GM23338 (cell line): ENCODE measurements at regions not wholly inside any gene's neighbourhood (a gene's known extent, or its start where the extent isn't known, plus 50 kb on each side); places are given as distances from the start of the nearest gene placed in this dataset.

Source experiments
- ATAC-seq: fragments of 200-7000 bp; cut with Tn5 transposase; 3 replicates; pipeline ENCODE4 v1.9.1; 2020
- DNase-seq: peaks from one replicate; pipeline ENCODE4 v3.0.0-alpha.2; 2015; ENCODE audit warnings: low spot score
- H2AFZ ChIP-seq: fragments of 200-600 bp; sonication (generic); 2 replicates; pipeline ENCODE4 v1.8.0; 2016; ENCODE audit warnings: antibody characterized with exemption, mild to moderate bottlenecking, moderate library complexity
- H3F3A ChIP-seq: fragments of 200-600 bp; sonication (generic); replicated peaks from 2 replicates; pipeline ENCODE4 v1.8.0; 2017; ENCODE audit warnings: antibody characterized with exemption, mixed run types, low read depth
- H3K27ac ChIP-seq: fragments of 200-600 bp; sonication (generic); 2 replicates; pipeline ENCODE4 v1.6.1; 2016; ENCODE audit warnings: low read depth
- H3K27me3 ChIP-seq: fragments of 200-600 bp; sonication (generic); 2 replicates; pipeline ENCODE4 v1.8.0; 2016; ENCODE audit warnings: mild to moderate bottlenecking, mixed run types, moderate library complexity; ENCODE audit not compliant: insufficient read depth
- H3K36me3 ChIP-seq: fragments of 200-600 bp; sonication (generic); 2 replicates; pipeline ENCODE4 v1.8.0; 2016; ENCODE audit warnings: mild to moderate bottlenecking; ENCODE audit not compliant: insufficient read depth
- H3K4me1 ChIP-seq: fragments of 200-600 bp; sonication (generic); 2 replicates; pipeline ENCODE4 v1.8.0; 2016; ENCODE audit warnings: mild to moderate bottlenecking, moderate library complexity; ENCODE audit not compliant: insufficient read depth
- H3K4me2 ChIP-seq: fragments of 200-600 bp; sonication (generic); 2 replicates; pipeline ENCODE4 v1.7.1; 2017; ENCODE audit warnings: mixed run types
- H3K4me3 ChIP-seq: fragments of 200-600 bp; sonication (generic); 2 replicates; pipeline ENCODE4 v1.6.1; 2016; ENCODE audit warnings: mixed run types
- H3K79me2 ChIP-seq: fragments of 200-600 bp; sonication (generic); replicated peaks from 2 replicates; pipeline ENCODE4 v1.8.0; 2017; ENCODE audit warnings: mild to moderate bottlenecking; ENCODE audit not compliant: insufficient read depth
- H3K9me2 ChIP-seq: fragments of 200-600 bp; sonication (generic); 2 replicates; pipeline ENCODE4 v1.8.0; 2017; ENCODE audit not compliant: insufficient read depth
- H4K20me1 ChIP-seq: fragments of 200-600 bp; sonication (generic); replicated peaks from 2 replicates; pipeline ENCODE4 v1.8.0; 2017; ENCODE audit warnings: mild to moderate bottlenecking; ENCODE audit not compliant: insufficient read depth
- H3K27ac Mint-ChIP-seq: 2 replicates; pipeline ENCODE4 v1.8.0; 2020; ENCODE audit warnings: inconsistent platforms, mild to moderate bottlenecking, moderate library complexity, mixed read lengths
- H3K27me3 Mint-ChIP-seq: 3 replicates; pipeline ENCODE4 v1.8.0; 2022; ENCODE audit warnings: low read depth, mild to moderate bottlenecking, moderate library complexity, mixed read lengths, inconsistent platforms; ENCODE audit not compliant: insufficient read depth, poor library complexity
- H3K36me3 Mint-ChIP-seq: 3 replicates; pipeline ENCODE4 v1.8.0; 2021; ENCODE audit warnings: low read depth, mild to moderate bottlenecking, inconsistent platforms, moderate library complexity, mixed read lengths
- H3K4me1 Mint-ChIP-seq: 3 replicates; pipeline ENCODE4 v1.8.0; 2020; ENCODE audit warnings: mild to moderate bottlenecking, inconsistent platforms, mixed read lengths
- H3K4me3 Mint-ChIP-seq: 3 replicates; pipeline ENCODE4 v1.8.0; 2021; ENCODE audit warnings: moderate library complexity, mild to moderate bottlenecking, inconsistent platforms, mixed read lengths
- H3K9me3 Mint-ChIP-seq: 3 replicates; pipeline ENCODE4 v1.8.0; 2020; ENCODE audit warnings: moderate library complexity, mild to moderate bottlenecking, inconsistent platforms, mixed read lengths
- CREB1 ChIP-seq: fragments of 250-450 bp; sonication (Bioruptor Pico); IDR thresholded peaks from 2 replicates; pipeline ENCODE4 v1.5.0; 2020; ENCODE audit warnings: low read depth, mild to moderate bottlenecking, moderate library complexity
- EZH2 ChIP-seq: fragments of 200-600 bp; sonication (generic); IDR thresholded peaks from one replicate; pipeline ENCODE4 v1.8.0; 2017; ENCODE audit warnings: antibody characterized with exemption, mild to moderate bottlenecking, low read depth; ENCODE audit not compliant: unreplicated experiment
- EZH2phosphoT487 ChIP-seq: fragments of 200-600 bp; sonication (generic); IDR thresholded peaks from one replicate; pipeline ENCODE4 v1.8.1; 2018; ENCODE audit warnings: antibody characterized with exemption; ENCODE audit not compliant: unreplicated experiment
- JUNB ChIP-seq: IDR thresholded peaks from one replicate; pipeline ENCODE4 v1.6.1; 2016; ENCODE audit warnings: antibody characterized with exemption; ENCODE audit not compliant: unreplicated experiment
- NANOG ChIP-seq: IDR thresholded peaks from 2 replicates; pipeline ENCODE4 v1.6.1; 2016; ENCODE audit warnings: antibody characterized with exemption, borderline replicate concordance
- POLR2AphosphoS5 ChIP-seq: IDR thresholded peaks from 2 replicates; pipeline ENCODE4 v1.6.1; 2016; ENCODE audit warnings: antibody characterized with exemption, low read depth
- STAT1 ChIP-seq: IDR thresholded peaks from one replicate; pipeline ENCODE4 v1.6.1; 2016; ENCODE audit warnings: antibody characterized with exemption; ENCODE audit not compliant: unreplicated experiment
- ZNF114 ChIP-seq: fragments of 250-450 bp; sonication (Bioruptor Pico); IDR thresholded peaks from 2 replicates; pipeline ENCODE4 v1.5.0; 2020; ENCODE audit warnings: mild to moderate bottlenecking, moderate library complexity
- ZNF331 ChIP-seq: fragments of 250-450 bp; sonication (Bioruptor Pico); IDR thresholded peaks from 2 replicates; pipeline ENCODE4 v1.5.0; 2020; ENCODE audit warnings: low read depth, mild to moderate bottlenecking, moderate library complexity
- TF ChIP-seq, protein P1 (sequence below): fragments of 250-450 bp; sonication (Bioruptor Pico); IDR thresholded peaks from 2 replicates; pipeline ENCODE4 v1.5.0; 2020; ENCODE audit warnings: mild to moderate bottlenecking, moderate library complexity
- TF ChIP-seq, protein P2 (sequence below): IDR thresholded peaks from 2 replicates; pipeline ENCODE4 v1.6.1; 2016; ENCODE audit warnings: antibody characterized with exemption
- TF ChIP-seq, protein P3 (sequence below), 2 experiments: fragments of 200-600 bp in 1 of 2; sonication (generic) in 1 of 2; conservative IDR thresholded peaks; 2 replicates each; pipeline versions ENCODE4 v1.5.1 to v1.6.1; 2016 to 2017; ENCODE audit warnings: antibody characterized with exemption in 2 of 2, low read depth in 2 of 2, mild to moderate bottlenecking in 2 of 2, moderate library complexity in 1 of 2
- TF ChIP-seq, protein P4 (sequence below): IDR thresholded peaks from one replicate; pipeline ENCODE4 v1.6.1; 2018; ENCODE audit warnings: antibody characterized with exemption; ENCODE audit not compliant: unreplicated experiment

DNA sequence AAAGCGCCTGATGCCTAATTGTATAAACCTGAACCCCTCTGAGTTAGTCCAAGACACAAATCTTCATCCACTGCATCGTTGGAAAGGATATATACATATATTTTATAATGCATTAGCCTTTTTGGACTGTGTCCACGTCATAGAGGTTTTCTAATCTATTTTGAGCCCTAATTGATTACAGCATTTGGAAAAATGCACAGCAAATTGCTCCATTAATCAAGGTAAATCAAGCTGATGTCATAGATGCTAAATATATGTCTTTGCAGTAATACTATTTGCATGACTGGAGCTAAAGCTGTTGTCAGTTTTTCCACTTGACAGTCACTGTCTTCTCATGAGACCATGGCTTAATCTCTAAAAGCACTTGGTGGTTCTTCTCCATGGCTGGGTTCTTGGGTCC lies 483.5 kb upstream of the TNC start:
- TF ChIP-seq JUNB (no peak), NANOG (no peak), EZH2phosphoT487 (no peak), ZNF331 (no peak), POLR2AphosphoS5 (no peak), EZH2 (no peak), CREB1 (CRISPR knock-in tag) (no peak), STAT1 (no peak), ZNF114 (CRISPR knock-in tag) (no peak)
- TF ChIP-seq, protein P1, sequence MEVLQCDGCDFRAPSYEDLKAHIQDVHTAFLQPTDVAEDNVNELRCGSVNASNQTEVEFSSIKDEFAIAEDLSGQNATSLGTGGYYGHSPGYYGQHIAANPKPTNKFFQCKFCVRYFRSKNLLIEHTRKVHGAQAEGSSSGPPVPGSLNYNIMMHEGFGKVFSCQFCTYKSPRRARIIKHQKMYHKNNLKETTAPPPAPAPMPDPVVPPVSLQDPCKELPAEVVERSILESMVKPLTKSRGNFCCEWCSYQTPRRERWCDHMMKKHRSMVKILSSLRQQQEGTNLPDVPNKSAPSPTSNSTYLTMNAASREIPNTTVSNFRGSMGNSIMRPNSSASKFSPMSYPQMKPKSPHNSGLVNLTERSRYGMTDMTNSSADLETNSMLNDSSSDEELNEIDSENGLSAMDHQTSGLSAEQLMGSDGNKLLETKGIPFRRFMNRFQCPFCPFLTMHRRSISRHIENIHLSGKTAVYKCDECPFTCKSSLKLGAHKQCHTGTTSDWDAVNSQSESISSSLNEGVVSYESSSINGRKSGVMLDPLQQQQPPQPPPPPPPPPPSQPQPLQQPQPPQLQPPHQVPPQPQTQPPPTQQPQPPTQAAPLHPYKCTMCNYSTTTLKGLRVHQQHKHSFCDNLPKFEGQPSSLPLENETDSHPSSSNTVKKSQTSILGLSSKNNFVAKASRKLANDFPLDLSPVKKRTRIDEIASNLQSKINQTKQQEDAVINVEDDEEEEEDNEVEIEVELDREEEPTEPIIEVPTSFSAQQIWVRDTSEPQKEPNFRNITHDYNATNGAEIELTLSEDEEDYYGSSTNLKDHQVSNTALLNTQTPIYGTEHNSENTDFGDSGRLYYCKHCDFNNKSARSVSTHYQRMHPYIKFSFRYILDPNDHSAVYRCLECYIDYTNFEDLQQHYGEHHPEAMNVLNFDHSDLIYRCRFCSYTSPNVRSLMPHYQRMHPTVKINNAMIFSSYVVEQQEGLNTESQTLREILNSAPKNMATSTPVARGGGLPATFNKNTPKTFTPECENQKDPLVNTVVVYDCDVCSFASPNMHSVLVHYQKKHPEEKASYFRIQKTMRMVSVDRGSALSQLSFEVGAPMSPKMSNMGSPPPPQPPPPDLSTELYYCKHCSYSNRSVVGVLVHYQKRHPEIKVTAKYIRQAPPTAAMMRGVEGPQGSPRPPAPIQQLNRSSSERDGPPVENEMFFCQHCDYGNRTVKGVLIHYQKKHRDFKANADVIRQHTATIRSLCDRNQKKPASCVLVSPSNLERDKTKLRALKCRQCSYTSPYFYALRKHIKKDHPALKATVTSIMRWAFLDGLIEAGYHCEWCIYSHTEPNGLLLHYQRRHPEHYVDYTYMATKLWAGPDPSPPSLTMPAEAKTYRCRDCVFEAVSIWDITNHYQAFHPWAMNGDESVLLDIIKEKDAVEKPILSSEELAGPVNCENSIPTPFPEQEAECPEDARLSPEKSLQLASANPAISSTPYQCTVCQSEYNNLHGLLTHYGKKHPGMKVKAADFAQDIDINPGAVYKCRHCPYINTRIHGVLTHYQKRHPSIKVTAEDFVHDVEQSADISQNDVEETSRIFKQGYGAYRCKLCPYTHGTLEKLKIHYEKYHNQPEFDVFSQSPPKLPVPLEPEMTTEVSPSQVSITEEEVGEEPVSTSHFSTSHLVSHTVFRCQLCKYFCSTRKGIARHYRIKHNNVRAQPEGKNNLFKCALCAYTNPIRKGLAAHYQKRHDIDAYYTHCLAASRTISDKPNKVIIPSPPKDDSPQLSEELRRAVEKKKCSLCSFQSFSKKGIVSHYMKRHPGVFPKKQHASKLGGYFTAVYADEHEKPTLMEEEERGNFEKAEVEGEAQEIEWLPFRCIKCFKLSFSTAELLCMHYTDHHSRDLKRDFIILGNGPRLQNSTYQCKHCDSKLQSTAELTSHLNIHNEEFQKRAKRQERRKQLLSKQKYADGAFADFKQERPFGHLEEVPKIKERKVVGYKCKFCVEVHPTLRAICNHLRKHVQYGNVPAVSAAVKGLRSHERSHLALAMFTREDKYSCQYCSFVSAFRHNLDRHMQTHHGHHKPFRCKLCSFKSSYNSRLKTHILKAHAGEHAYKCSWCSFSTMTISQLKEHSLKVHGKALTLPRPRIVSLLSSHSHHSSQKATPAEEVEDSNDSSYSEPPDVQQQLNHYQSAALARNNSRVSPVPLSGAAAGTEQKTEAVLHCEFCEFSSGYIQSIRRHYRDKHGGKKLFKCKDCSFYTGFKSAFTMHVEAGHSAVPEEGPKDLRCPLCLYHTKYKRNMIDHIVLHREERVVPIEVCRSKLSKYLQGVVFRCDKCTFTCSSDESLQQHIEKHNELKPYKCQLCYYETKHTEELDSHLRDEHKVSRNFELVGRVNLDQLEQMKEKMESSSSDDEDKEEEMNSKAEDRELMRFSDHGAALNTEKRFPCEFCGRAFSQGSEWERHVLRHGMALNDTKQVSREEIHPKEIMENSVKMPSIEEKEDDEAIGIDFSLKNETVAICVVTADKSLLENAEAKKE (CRISPR knock-in tag), result no peak
- TF ChIP-seq, protein P2, sequence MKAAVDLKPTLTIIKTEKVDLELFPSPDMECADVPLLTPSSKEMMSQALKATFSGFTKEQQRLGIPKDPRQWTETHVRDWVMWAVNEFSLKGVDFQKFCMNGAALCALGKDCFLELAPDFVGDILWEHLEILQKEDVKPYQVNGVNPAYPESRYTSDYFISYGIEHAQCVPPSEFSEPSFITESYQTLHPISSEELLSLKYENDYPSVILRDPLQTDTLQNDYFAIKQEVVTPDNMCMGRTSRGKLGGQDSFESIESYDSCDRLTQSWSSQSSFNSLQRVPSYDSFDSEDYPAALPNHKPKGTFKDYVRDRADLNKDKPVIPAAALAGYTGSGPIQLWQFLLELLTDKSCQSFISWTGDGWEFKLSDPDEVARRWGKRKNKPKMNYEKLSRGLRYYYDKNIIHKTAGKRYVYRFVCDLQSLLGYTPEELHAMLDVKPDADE, result no peak
- TF ChIP-seq, protein P3, sequence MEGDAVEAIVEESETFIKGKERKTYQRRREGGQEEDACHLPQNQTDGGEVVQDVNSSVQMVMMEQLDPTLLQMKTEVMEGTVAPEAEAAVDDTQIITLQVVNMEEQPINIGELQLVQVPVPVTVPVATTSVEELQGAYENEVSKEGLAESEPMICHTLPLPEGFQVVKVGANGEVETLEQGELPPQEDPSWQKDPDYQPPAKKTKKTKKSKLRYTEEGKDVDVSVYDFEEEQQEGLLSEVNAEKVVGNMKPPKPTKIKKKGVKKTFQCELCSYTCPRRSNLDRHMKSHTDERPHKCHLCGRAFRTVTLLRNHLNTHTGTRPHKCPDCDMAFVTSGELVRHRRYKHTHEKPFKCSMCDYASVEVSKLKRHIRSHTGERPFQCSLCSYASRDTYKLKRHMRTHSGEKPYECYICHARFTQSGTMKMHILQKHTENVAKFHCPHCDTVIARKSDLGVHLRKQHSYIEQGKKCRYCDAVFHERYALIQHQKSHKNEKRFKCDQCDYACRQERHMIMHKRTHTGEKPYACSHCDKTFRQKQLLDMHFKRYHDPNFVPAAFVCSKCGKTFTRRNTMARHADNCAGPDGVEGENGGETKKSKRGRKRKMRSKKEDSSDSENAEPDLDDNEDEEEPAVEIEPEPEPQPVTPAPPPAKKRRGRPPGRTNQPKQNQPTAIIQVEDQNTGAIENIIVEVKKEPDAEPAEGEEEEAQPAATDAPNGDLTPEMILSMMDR (conservative IDR thresholded peaks at IDR 0.05; ENCODE audit: low read depth in 2 of 2), result no peak
- TF ChIP-seq, protein P4, sequence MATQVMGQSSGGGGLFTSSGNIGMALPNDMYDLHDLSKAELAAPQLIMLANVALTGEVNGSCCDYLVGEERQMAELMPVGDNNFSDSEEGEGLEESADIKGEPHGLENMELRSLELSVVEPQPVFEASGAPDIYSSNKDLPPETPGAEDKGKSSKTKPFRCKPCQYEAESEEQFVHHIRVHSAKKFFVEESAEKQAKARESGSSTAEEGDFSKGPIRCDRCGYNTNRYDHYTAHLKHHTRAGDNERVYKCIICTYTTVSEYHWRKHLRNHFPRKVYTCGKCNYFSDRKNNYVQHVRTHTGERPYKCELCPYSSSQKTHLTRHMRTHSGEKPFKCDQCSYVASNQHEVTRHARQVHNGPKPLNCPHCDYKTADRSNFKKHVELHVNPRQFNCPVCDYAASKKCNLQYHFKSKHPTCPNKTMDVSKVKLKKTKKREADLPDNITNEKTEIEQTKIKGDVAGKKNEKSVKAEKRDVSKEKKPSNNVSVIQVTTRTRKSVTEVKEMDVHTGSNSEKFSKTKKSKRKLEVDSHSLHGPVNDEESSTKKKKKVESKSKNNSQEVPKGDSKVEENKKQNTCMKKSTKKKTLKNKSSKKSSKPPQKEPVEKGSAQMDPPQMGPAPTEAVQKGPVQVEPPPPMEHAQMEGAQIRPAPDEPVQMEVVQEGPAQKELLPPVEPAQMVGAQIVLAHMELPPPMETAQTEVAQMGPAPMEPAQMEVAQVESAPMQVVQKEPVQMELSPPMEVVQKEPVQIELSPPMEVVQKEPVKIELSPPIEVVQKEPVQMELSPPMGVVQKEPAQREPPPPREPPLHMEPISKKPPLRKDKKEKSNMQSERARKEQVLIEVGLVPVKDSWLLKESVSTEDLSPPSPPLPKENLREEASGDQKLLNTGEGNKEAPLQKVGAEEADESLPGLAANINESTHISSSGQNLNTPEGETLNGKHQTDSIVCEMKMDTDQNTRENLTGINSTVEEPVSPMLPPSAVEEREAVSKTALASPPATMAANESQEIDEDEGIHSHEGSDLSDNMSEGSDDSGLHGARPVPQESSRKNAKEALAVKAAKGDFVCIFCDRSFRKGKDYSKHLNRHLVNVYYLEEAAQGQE, result no peak
- Histone ChIP-seq H3F3A (no peaks in the 10 kb centered on the region), H3K79me2 (no peaks in the 10 kb centered on the region), H3K36me3 (no peaks in the 10 kb centered on the region), H2AFZ (no peak overlapping the region), H3K4me2 (no peak overlapping the region), H3K4me1 (peaks cover 6% of the 10 kb centered on the region; the same call in 1 of the 2 replicates), H3K4me3 (no peak overlapping the region), H3K9me2 (0 out of 2 replicates have a peak, but pooled peaks cover 6% of the 10 kb centered on the region), H3K27me3 (no peaks in the 10 kb centered on the region), H4K20me1 (no peaks in the 10 kb centered on the region), H3K27ac (no peak overlapping the region)
- Mint-ChIP-seq H3K4me3 (no peak overlapping the region), H3K4me1 (peaks cover 7% of the 10 kb centered on the region), H3K27me3 (peaks cover 2% of the 10 kb centered on the region), H3K36me3 (no peaks in the 10 kb centered on the region), H3K27ac (no peak overlapping the region), H3K9me3 (no peaks in the 10 kb centered on the region)
- DNase-seq (no peak), ATAC-seq (no peak)
